HL-60 (cell line): ENCODE measurements at regions not wholly inside any gene's neighbourhood (a gene's known extent, or its start where the extent isn't known, plus 50 kb on each side); places are given as distances from the start of the nearest gene placed in this dataset.

ENCODE experiments used
- CTCF ChIP-seq: IDR thresholded peaks from one replicate; pipeline ENCODE4 v1.5.1; 2011; ENCODE audit warnings: low read length, control low read depth, inconsistent platforms; ENCODE audit not compliant: insufficient read depth
- GABPA ChIP-seq: IDR thresholded peaks from 2 replicates; pipeline ENCODE4 v1.6.1; 2012; ENCODE audit warnings: low read depth
- REST ChIP-seq: IDR thresholded peaks from 2 replicates; pipeline ENCODE4 v1.6.1; 2012; ENCODE audit warnings: low read depth; ENCODE audit not compliant: insufficient replicate concordance

- TF ChIP-seq CTCF (no peak), REST (no peak), GABPA (no peak)
These were observed 90.9 kb upstream of the STK39 start for GRCh38 chr2:168338292-168338691.
